LNCaP clone FGC (cell line): ENCODE measurements at regions not wholly inside any gene's neighbourhood (a gene's known extent, or its start where the extent isn't known, plus 50 kb on each side); places are given as distances from the start of the nearest gene placed in this dataset.
A peak's percentile ranks its signal among the peaks of the same experiment; 100 is the strongest.
"Not testable (repeated sequence)": the region's sequence is repeated elsewhere in the genome, so short reads cannot be mapped to it uniquely, and the experiment has no call there.

Experiments
- DNase-seq: peaks from one replicate; pipeline ENCODE4 v3.0.0-alpha.2; 2011; ENCODE audit warnings: low read depth
- H3K4me3 ChIP-seq: 2 replicates; pipeline ENCODE4 v1.5.1; 2011; ENCODE audit warnings: mild to moderate bottlenecking, low read depth, low read length, control low read depth
- TF ChIP-seq, protein P1 (sequence below): IDR thresholded peaks from 2 replicates; pipeline ENCODE4 v1.5.1; 2012; ENCODE audit warnings: mild to moderate bottlenecking; ENCODE audit not compliant: control insufficient read depth, insufficient read depth; ENCODE audit errors: extremely low read depth

DNA sequence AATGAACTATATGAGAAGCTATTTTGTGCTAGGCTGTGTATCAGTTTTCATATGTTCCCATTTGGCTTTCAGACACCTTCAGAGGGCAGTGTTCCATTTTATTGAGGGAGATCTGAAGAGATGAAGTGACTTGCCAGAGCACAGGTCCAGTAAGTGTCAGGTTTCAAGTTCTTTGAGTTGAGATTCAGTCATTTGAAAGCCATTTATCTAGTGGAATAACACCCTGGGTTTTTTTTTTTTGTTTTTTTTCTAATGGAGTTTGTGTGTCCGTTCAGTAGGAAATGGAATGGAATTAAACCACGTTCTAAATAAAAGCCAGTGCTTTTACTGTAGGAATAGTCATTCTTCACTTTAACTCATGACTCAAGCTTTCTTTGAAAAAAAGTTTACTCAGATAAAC, 652.9 kb upstream of the USP24 start:
- TF ChIP-seq, protein P1, sequence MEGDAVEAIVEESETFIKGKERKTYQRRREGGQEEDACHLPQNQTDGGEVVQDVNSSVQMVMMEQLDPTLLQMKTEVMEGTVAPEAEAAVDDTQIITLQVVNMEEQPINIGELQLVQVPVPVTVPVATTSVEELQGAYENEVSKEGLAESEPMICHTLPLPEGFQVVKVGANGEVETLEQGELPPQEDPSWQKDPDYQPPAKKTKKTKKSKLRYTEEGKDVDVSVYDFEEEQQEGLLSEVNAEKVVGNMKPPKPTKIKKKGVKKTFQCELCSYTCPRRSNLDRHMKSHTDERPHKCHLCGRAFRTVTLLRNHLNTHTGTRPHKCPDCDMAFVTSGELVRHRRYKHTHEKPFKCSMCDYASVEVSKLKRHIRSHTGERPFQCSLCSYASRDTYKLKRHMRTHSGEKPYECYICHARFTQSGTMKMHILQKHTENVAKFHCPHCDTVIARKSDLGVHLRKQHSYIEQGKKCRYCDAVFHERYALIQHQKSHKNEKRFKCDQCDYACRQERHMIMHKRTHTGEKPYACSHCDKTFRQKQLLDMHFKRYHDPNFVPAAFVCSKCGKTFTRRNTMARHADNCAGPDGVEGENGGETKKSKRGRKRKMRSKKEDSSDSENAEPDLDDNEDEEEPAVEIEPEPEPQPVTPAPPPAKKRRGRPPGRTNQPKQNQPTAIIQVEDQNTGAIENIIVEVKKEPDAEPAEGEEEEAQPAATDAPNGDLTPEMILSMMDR, result peak; percentile 45; the same call in 1 of the 2 replicates
- DNase-seq, result peak; percentile 55
- no peak overlapping the region for H3K4me3 ChIP-seq

DNA sequence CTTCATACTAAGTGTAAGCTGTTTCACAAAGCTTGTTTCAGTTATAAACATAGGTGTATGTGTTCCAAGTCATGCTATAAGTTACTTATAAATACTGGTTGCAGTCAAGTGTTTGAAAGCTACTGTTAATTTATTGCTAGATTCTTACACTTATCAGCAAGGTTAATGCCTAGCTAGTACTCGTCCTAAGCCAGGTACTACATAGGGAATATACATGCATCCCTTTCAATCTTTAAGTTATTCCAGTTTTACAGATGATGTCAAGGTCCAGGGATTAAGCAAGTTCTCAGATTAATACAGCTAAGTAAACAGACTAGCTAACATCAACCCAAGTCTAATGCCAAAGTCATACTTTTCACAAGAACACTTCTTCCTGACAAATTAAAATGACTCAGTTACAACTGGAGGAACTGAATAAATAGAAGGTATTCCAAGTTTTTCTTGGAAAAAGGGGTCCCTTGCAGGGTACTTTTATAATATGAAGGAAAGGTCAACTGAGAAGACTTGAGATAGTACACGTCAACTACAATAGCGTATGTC, 652.2 kb upstream of the USP24 start:
- TF ChIP-seq, protein P1, result no peak
- DNase-seq, result no peak

DNA sequence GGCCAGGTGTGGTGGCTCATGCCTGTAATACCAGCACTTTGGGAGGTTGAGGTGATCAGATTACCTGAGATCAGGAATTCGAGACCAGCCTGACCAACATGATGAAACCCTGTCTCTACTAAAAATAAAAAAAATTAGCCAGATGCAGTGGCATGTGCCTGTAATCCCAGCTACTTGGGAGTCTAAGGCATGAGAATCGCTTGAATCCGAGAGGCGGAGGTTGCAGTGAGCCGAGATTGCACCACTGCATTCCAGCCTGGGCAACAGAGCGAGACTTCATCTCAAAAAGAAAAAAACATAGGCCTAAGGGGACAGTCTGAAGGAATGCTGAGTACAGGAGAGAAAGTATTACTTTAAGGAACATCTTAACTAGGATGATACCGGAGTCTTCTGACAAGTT, 650.6 kb upstream of the USP24 start:
- not testable (repeated sequence) for DNase-seq, H3K4me3 ChIP-seq

More for the DNA sequence above, 652.2 kb upstream of the USP24 start:
- H3K4me3 ChIP-seq, result no peak overlapping the region

DNA sequence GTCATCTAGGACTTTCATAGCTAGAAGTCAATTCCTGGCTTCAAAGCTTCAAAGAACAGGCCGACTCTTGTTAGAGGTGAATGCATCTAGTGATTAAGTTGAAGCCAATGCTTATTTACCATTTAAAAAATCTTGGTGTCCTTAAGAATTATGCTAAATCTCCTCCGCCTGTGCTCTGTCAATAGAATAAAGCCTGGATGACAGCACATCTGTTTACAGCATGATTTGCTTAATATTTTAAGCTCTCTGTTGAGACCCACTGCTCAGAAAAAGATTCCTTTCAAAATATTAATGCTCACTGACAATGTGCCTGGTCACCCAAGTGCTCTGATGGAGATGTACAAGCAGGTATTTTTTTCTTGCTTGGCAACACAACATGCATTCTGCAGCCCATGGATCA, 649.1 kb upstream of the USP24 start:
- H3K4me3 ChIP-seq, result no peak overlapping the region
- TF ChIP-seq, protein P1, result no peak
- DNase-seq, result no peak

DNA sequence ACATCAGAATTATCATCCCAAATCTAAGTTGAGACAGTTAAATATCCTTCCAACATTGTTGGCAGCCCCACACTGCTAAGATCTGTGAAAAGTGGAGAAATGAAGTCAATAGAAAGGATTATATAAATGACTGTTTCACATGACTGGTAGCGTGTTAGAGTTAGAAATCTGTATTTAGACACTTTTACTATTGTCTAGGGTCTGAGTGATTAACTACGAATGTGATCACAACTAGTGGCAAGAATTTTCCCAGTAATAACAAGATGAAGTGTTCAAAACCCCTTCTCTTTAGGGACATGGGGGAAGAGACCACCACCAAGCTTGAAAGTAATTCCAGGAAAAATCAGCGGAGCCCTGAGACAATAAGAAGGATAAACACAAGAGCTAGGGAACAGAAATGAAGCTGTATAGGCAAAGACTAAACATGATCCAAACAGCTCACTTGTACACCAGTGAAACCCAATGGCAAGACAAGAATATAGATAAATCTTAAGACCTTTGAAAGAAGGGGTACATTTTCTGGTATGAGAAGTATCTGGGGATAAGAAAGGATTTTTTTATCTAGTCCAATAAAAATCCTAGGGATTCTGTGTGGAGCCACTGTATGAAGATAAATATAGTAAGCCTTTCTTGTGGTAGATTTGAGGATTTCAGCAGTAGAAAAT, 646.6 kb upstream of the USP24 start:
- DNase-seq, result no peak
- no peak overlapping the region for H3K4me3 ChIP-seq
- TF ChIP-seq, protein P1, result no peak

DNA sequence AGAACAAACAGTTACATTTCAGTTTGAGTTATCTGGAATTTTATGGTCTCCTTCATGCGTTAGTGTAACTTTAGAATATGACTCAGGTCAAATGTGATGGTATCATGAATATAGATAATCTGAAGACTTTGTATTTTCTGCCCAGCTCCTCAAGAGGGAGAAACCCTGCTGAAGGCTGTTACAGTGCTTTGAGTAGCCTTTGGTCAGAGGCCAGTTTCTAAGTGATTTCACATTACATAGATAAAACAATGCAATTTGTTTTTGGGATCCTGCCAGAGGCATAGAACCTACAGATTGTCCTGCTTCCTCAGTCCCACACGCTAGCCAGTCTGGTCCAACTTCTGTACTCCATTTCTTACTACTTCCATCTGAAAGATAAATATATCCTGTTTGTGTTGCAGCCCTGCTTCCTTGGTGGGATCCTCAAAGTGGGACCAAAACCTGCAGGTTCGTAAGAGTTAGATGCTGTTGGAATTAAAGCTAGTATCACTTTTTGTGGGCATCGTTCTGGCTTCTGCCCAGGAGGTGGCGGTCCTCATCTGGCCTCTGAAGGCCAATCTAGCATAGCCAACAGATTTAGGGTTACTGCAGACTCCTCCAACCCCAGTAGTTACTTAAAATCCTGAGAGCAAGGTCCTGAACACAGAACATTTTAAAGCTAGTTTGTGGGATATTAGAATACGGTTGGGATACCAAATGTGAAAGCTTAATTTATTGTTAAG, 645.8 kb upstream of the USP24 start:
- H3K4me3 ChIP-seq, result no peak overlapping the region
- no peak for DNase-seq
- TF ChIP-seq, protein P1, result no peak

DNA sequence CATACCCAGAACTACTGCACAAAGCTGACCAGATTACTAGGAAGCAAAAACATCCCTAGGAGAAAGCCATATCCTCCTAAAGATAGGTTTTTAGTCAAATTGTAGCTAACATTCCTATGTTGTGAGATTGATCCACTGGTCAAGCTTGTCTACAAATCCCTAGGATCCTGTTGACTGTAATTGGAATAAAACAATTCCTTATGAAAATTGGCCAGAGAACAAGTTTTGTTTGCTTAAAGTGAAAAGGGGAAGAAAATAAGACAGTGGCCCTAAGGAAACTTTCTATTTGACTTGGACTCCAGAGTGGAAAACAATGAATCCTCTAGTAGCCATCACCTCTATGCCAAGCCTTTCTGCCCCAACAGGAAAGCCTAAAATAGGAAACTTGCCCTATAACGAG, 645.2 kb upstream of the USP24 start:
- no peak overlapping the region for H3K4me3 ChIP-seq
- no peak for DNase-seq
- TF ChIP-seq, protein P1, result no peak
